Heart left ventricle (tissue), 13 donors: ENCODE measurements at regions not wholly inside any gene's neighbourhood (a gene's known extent, or its start where the extent isn't known, plus 50 kb on each side); places are given as distances from the start of the nearest gene placed in this dataset.

Source experiments
- POLR2A ChIP-seq, 2 donors: fragments of 450-650 bp; IDR thresholded peaks; one replicate each; pipeline ENCODE4 v1.6.1; 2017; ENCODE audit warnings: antibody characterized with exemption in 2 of 2, mild to moderate bottlenecking in 2 of 2, moderate library complexity in 2 of 2
- TF ChIP-seq, protein P1 (sequence below), 12 donors: fragments of 200-600 bp; sonication (generic) in 4 of 12; IDR thresholded peaks; one replicate each; pipeline versions ENCODE4 v1.5.0 to v1.8.0; 2018 to 2022; ENCODE audit warnings: antibody characterized with exemption in 12 of 12, mild to moderate bottlenecking in 5 of 12
- donor health status: ischemic (EF 13 %, LVEDD 7.1; RV severe dilation, severe dysfunction).
- donor health status: DM: no; HTN: yes; CAD: no.
- donor health status: DM: no; HTN: no; CAD: no.
- donor health status: ischemic (EF 25% LVEDD 6.9; RV normal size, moderate dysfunction).
- donor health status: ischemic (EF 25% LVEDD 5.7; RV mildly dilated, moderate dysfunction).
- donor health status: ischemic (EF 35%, LVEDD 5.7; RV mildly dilated, moderate dysfunction).
- donor health status: nonischemic (EF 11% LVEDD 7.7; RV severe dilation, severe dysfunction).
- donor health status: DM: yes; HTN: yes; CAD: no.
- donor health status: PGD.
- donor health status: ischemic (EF 29% LVEDD 5.4; RV normal size, mild dysfunction).
- donor health status: nonischemic (EF 23%, LVEDD 6.1; RV moderate dilation, normal function).

DNA sequence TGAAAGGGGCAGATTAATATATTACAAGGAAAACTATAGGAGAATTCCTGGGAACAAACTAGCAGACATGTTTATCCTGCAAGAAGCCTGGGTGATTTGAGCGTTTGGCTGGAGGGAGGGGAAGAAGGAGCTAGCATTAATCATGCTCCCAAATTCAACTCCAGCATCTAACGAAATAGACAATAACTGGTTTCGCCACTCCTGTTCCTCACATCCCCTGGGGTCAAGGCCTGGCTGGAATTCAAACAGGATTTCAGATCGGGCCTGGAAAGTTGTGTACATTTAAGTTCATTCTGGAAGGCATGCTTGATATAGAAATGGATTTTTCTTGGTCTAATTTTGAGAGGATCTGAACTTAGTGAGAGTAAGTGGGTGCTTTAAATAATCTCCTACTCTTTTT is 126.1 kb upstream of the CTAGE1 start:
- no peak for TF ChIP-seq POLR2A (IDR thresholded peaks at IDR 0.05)
- TF ChIP-seq, protein P1, sequence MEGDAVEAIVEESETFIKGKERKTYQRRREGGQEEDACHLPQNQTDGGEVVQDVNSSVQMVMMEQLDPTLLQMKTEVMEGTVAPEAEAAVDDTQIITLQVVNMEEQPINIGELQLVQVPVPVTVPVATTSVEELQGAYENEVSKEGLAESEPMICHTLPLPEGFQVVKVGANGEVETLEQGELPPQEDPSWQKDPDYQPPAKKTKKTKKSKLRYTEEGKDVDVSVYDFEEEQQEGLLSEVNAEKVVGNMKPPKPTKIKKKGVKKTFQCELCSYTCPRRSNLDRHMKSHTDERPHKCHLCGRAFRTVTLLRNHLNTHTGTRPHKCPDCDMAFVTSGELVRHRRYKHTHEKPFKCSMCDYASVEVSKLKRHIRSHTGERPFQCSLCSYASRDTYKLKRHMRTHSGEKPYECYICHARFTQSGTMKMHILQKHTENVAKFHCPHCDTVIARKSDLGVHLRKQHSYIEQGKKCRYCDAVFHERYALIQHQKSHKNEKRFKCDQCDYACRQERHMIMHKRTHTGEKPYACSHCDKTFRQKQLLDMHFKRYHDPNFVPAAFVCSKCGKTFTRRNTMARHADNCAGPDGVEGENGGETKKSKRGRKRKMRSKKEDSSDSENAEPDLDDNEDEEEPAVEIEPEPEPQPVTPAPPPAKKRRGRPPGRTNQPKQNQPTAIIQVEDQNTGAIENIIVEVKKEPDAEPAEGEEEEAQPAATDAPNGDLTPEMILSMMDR (IDR thresholded peaks at IDR 0.05), result no peak
